ENCODE measurements at regions not wholly inside any gene's neighbourhood (a gene's known extent, or its start where the extent isn't known, plus 50 kb on each side); places are given as distances from the start of the nearest gene placed in this dataset.

DNA sequence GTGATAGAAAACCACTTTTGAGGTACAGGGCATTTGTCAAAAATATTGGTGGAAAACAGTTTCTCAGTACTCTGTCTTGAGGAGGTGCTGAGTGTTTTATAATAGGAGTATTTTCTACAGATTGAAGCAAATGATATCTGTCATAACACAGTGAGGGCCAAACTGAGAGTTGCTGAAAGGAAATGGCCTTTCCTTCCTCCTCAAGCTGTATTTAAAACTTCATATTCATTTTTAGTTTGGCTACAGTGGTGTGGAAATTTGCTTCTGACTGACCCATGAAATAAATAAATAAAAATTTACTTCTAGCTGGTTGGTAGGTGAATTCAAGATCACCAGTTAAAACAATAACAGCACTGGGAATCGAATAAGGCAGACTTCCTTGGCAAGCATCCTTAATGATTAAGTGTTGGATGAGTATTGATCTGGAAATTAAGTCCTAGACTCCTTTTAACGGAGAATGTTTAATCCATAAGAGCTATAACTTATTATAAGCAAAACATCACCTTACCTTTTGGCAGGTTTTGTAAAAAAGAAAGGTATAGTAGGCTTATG is 828.6 kb upstream of the CITED2 start:
- H3K27me3 ChIP-seq (ENCODE audit: control insufficient read depth in 2 of 2, insufficient read depth in 2 of 2, low read length in 2 of 2), result no peaks in the 10 kb centered on the region
- no peak overlapping the region for H3K4me2 ChIP-seq (ENCODE audit: insufficient read depth, low read length)
- WGBS (ENCODE audit: insufficient coverage, low coverage, missing lambda C conversion rate), result 59% methylated on average over 2 of the region's 2 CpGs
- intact Hi-C loops (cut with micrococcal nuclease), result no loop called here
- in situ Hi-C loops (cut with MboI), result no loop called here
- no peak overlapping the region for H3K27ac ChIP-seq (ENCODE audit: extremely low read depth, low read depth, low read length)
- H3K9me1 ChIP-seq (ENCODE audit: control insufficient read depth, insufficient read depth, low read length), result no peaks in the 10 kb centered on the region
- ATAC-seq (no peak), DNase-seq (ENCODE audit: extremely low read depth in 1 of 4, low spot score in 3 of 4) (no peak), FAIRE-seq (no peak)
- ChIA-PET POLR2A (no interaction called here), CTCF (ENCODE audit: low intra/inter-chr PET ratio) (no interaction called here)
- no peaks in the 10 kb centered on the region for H3K36me3 ChIP-seq (ENCODE audit: control insufficient read depth, insufficient read depth, low read length)
- no peak overlapping the region for H2AFZ ChIP-seq (ENCODE audit: low read depth, low read length)
- TF ChIP-seq, protein P1, sequence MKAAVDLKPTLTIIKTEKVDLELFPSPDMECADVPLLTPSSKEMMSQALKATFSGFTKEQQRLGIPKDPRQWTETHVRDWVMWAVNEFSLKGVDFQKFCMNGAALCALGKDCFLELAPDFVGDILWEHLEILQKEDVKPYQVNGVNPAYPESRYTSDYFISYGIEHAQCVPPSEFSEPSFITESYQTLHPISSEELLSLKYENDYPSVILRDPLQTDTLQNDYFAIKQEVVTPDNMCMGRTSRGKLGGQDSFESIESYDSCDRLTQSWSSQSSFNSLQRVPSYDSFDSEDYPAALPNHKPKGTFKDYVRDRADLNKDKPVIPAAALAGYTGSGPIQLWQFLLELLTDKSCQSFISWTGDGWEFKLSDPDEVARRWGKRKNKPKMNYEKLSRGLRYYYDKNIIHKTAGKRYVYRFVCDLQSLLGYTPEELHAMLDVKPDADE (conservative IDR thresholded peaks at IDR 0.05; ENCODE audit: control insufficient read depth, low read depth, low read length), result no peak
- TF ChIP-seq, protein P2, sequence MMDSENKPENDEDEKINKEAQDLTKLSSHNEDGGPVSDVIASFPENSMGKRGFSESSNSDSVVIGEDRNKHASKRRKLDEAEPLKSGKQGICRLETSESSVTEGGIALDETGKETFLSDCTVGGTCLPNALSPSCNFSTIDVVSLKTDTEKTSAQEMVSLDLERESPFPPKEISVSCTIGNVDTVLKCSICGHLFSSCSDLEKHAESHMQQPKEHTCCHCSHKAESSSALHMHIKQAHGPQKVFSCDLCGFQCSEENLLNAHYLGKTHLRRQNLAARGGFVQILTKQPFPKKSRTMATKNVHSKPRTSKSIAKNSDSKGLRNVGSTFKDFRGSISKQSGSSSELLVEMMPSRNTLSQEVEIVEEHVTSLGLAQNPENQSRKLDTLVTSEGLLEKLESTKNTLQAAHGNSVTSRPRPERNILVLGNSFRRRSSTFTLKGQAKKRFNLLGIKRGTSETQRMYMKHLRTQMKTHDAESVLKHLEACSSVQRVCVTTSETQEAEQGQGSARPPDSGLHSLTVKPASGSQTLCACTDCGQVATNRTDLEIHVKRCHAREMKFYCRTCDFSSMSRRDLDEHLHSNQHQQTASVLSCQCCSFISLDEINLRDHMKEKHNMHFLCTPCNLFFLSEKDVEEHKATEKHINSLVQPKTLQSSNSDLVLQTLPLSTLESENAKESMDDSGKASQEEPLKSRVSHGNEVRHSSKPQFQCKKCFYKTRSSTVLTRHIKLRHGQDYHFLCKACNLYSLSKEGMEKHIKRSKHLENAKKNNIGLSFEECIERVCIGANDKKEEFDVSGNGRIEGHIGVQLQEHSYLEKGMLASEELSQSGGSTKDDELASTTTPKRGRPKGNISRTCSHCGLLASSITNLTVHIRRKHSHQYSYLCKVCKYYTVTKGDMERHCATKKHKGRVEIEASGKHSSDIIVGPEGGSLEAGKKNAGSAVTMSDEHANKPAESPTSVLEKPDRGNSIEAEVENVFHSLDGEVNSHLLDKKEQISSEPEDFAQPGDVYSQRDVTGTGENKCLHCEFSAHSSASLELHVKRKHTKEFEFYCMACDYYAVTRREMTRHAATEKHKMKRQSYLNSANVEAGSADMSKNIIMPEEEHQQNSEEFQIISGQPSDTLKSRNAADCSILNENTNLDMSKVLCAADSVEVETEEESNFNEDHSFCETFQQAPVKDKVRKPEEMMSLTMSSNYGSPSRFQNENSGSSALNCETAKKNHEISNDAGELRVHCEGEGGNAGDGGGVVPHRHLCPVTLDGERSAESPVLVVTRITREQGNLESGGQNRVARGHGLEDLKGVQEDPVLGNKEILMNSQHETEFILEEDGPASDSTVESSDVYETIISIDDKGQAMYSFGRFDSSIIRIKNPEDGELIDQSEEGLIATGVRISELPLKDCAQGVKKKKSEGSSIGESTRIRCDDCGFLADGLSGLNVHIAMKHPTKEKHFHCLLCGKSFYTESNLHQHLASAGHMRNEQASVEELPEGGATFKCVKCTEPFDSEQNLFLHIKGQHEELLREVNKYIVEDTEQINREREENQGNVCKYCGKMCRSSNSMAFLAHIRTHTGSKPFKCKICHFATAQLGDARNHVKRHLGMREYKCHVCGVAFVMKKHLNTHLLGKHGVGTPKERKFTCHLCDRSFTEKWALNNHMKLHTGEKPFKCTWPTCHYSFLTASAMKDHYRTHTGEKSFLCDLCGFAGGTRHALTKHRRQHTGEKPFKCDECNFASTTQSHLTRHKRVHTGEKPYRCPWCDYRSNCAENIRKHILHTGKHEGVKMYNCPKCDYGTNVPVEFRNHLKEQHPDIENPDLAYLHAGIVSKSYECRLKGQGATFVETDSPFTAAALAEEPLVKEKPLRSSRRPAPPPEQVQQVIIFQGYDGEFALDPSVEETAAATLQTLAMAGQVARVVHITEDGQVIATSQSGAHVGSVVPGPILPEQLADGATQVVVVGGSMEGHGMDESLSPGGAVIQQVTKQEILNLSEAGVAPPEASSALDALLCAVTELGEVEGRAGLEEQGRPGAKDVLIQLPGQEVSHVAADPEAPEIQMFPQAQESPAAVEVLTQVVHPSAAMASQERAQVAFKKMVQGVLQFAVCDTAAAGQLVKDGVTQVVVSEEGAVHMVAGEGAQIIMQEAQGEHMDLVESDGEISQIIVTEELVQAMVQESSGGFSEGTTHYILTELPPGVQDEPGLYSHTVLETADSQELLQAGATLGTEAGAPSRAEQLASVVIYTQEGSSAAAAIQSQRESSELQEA (IDR thresholded peaks at IDR 0.05; ENCODE audit: low read depth), result no peak
- TF ChIP-seq ZNF146 (CRISPR knock-in tag; IDR thresholded peaks at IDR 0.05; ENCODE audit: unreplicated experiment), result no peak
- H3K4me1 ChIP-seq (replicated peaks in 1 of 2; ENCODE audit: control insufficient read depth in 2 of 2, insufficient read depth in 2 of 2, low read length in 2 of 2), result no peaks in the 10 kb centered on the region
- H3K79me2 ChIP-seq (ENCODE audit: control insufficient read depth, insufficient read depth, low read length), result no peaks in the 10 kb centered on the region
- BruUV-seq (replicated peaks), result no TSS peak
- no peaks in the 10 kb centered on the region for H3K9me3 ChIP-seq (replicated peaks; ENCODE audit: control insufficient read depth, insufficient read depth, low read depth, low read length)
- no peaks in the 10 kb centered on the region for H4K20me1 ChIP-seq (replicated peaks; ENCODE audit: control insufficient read depth, insufficient read depth, low read length)
- H3K9ac ChIP-seq (ENCODE audit: insufficient read depth in 1 of 2, low read depth in 2 of 2, low read length in 2 of 2), result no peak overlapping the region
- no peak overlapping the region for H3K4me3 ChIP-seq

Data from K562 (cell line).